HepG2 (cell line): ENCODE measurements at regions not wholly inside any gene's neighbourhood (a gene's known extent, or its start where the extent isn't known, plus 50 kb on each side); places are given as distances from the start of the nearest gene placed in this dataset.

ENCODE experiments used
- ARID5B ChIP-seq: IDR thresholded peaks from 2 replicates; pipeline ENCODE4 v1.4.0; 2020; ENCODE audit warnings: mild to moderate bottlenecking, missing genetic modification reagents
- ARNT2 ChIP-seq: sonication (generic); formaldehyde crosslinking; IDR thresholded peaks from 2 replicates; pipeline ENCODE4 v1.8.0; 2022; ENCODE audit warnings: mild to moderate bottlenecking, low read depth, missing genetic modification reagents, moderate library complexity
- GABPB1 ChIP-seq: IDR thresholded peaks from 2 replicates; pipeline ENCODE4 v1.6.1; 2016; ENCODE audit warnings: mild to moderate bottlenecking, missing genetic modification reagents, moderate library complexity, missing compliant biosample characterization
- HOXA3 ChIP-seq: sonication (generic); formaldehyde crosslinking; IDR thresholded peaks from 2 replicates; pipeline ENCODE4 v1.5.0; 2020; ENCODE audit warnings: missing genetic modification reagents
- IRF2 ChIP-seq: IDR thresholded peaks from 2 replicates; pipeline ENCODE4 v1.6.1; 2018; ENCODE audit warnings: missing genetic modification reagents, missing compliant biosample characterization
- PHF5A ChIP-seq: IDR thresholded peaks from one replicate; pipeline ENCODE4 v1.6.1; 2018; ENCODE audit warnings: low read depth, missing genetic modification reagents; ENCODE audit not compliant: unreplicated experiment
- WIZ ChIP-seq: sonication (generic); formaldehyde crosslinking; IDR thresholded peaks from 2 replicates; pipeline ENCODE4 v1.5.1; 2020; ENCODE audit warnings: mild to moderate bottlenecking, missing genetic modification reagents
- ZNF12 ChIP-seq: sonication (generic); formaldehyde crosslinking; IDR thresholded peaks from 2 replicates; pipeline ENCODE4 v1.5.0; 2020; ENCODE audit warnings: missing genetic modification reagents
- ZNF3 ChIP-seq: IDR thresholded peaks from 2 replicates; pipeline ENCODE4 v1.7.0; 2017; ENCODE audit warnings: inconsistent platforms
- ZNF329 ChIP-seq: sonication (generic); formaldehyde crosslinking; IDR thresholded peaks from 2 replicates; pipeline ENCODE4 v1.9.0; 2021; ENCODE audit warnings: low read depth, mild to moderate bottlenecking, missing genetic modification reagents
- ZNF609 ChIP-seq: sonication (generic); formaldehyde crosslinking; IDR thresholded peaks from 2 replicates; pipeline ENCODE4 v1.4.0; 2020; ENCODE audit warnings: mild to moderate bottlenecking, missing genetic modification reagents, borderline replicate concordance
- ZNF772 ChIP-seq: sonication (generic); formaldehyde crosslinking; IDR thresholded peaks from 2 replicates; pipeline ENCODE4 v1.5.0; 2020; ENCODE audit warnings: mild to moderate bottlenecking, missing genetic modification reagents
- ZNF792 ChIP-seq: IDR thresholded peaks from 2 replicates; pipeline ENCODE4 v1.6.1; 2016
- ZSCAN30 ChIP-seq: sonication (generic); formaldehyde crosslinking; IDR thresholded peaks from 2 replicates; pipeline ENCODE4 v1.5.0; 2020; ENCODE audit warnings: mild to moderate bottlenecking, missing genetic modification reagents
- TF ChIP-seq, protein P1 (sequence below): sonication (generic); formaldehyde crosslinking; IDR thresholded peaks from 2 replicates; pipeline ENCODE4 v1.9.0; 2022; ENCODE audit warnings: missing genetic modification reagents, mild to moderate bottlenecking, borderline replicate concordance
- TF ChIP-seq, protein P2 (sequence below): fragments of 450-650 bp; IDR thresholded peaks from 2 replicates; pipeline ENCODE4 v1.6.1; 2016

DNA sequence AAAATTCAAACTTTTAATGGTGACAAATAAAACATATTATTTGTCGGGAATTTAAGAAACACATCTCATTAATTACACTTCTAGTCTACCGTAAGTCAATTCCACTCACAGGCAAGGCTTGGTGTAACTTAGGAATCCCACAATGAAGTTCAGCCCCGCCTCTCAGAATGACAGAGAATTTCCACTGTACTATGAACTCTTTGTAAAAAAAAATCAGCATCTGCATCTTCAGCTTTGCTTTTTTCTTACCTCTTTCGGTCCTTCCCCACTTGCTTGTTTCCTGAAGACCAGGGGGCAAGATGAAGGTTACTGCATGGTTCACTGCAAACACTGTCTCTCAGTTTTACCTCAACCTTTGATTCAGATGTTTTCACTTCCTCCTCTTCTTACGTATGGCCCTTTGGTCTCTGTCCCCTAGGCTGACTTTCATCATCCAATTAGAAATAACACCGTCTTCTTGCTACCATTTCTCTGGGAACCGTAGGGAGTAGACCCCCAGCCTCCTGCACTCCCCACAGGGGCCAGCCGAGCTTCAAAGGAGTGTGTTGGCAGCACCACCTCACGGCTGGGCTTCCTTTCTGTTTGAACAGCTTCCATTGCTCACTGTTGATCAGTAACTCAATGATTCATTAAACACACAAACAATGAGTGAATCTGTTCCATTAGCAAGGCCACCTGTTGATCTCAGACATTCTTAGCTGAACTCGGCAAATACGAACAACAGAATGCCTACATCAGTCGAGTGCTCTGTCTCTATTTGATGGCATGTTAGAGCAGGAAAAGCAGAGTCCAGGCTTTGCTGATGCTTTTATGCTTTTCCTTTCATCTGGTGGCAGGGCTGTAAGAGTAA lies 343.0 kb downstream of the BMP4 start (continued):
- TF ChIP-seq, protein P1, sequence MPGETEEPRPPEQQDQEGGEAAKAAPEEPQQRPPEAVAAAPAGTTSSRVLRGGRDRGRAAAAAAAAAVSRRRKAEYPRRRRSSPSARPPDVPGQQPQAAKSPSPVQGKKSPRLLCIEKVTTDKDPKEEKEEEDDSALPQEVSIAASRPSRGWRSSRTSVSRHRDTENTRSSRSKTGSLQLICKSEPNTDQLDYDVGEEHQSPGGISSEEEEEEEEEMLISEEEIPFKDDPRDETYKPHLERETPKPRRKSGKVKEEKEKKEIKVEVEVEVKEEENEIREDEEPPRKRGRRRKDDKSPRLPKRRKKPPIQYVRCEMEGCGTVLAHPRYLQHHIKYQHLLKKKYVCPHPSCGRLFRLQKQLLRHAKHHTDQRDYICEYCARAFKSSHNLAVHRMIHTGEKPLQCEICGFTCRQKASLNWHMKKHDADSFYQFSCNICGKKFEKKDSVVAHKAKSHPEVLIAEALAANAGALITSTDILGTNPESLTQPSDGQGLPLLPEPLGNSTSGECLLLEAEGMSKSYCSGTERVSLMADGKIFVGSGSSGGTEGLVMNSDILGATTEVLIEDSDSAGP (CRISPR knock-in tag): peak; percentile 69
- TF ChIP-seq ZNF329 (CRISPR knock-in tag) (peak; percentile 56; the same call in 1 of the 2 replicates), WIZ (CRISPR knock-in tag) (peak; percentile 68; the same call in 1 of the 2 replicates), ZNF12 (CRISPR knock-in tag) (0 out of 2 replicates have a peak, but pooled peaks have one; percentile 40), ZSCAN30 (peak; percentile 66; the same call in 1 of the 2 replicates), IRF2 (CRISPR knock-in tag) (peak; percentile 90; the same call in 1 of the 2 replicates), ZNF609 (CRISPR knock-in tag) (peak; percentile 93), GABPB1 (peak; percentile 44; the same call in 1 of the 2 replicates), HOXA3 (peak; percentile 91), PHF5A (CRISPR knock-in tag) (peak; percentile 71), ARNT2 (CRISPR knock-in tag) (peak; percentile 56; the same call in 1 of the 2 replicates), ZNF792 (CRISPR knock-in tag) (peak; percentile 94), ZNF772 (peak; percentile 84), ZNF3 (no peak), ARID5B (peak; percentile 97)
- TF ChIP-seq, protein P2, sequence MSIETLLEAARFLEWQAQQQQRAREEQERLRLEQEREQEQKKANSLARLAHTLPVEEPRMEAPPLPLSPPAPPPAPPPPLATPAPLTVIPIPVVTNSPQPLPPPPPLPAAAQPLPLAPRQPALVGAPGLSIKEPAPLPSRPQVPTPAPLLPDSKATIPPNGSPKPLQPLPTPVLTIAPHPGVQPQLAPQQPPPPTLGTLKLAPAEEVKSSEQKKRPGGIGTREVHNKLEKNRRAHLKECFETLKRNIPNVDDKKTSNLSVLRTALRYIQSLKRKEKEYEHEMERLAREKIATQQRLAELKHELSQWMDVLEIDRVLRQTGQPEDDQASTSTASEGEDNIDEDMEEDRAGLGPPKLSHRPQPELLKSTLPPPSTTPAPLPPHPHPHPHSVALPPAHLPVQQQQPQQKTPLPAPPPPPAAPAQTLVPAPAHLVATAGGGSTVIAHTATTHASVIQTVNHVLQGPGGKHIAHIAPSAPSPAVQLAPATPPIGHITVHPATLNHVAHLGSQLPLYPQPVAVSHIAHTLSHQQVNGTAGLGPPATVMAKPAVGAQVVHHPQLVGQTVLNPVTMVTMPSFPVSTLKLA: no peak
